GM12874 (cell line): ENCODE measurements at regions not wholly inside any gene's neighbourhood (a gene's known extent, or its start where the extent isn't known, plus 50 kb on each side); places are given as distances from the start of the nearest gene placed in this dataset.

Experiments used
- TF ChIP-seq, protein P1 (sequence below): IDR thresholded peaks from 2 replicates; pipeline ENCODE4 v1.5.1; 2011; ENCODE audit warnings: low read depth, mild to moderate bottlenecking, control low read depth, low read length, moderate library complexity; ENCODE audit not compliant: insufficient read depth

DNA sequence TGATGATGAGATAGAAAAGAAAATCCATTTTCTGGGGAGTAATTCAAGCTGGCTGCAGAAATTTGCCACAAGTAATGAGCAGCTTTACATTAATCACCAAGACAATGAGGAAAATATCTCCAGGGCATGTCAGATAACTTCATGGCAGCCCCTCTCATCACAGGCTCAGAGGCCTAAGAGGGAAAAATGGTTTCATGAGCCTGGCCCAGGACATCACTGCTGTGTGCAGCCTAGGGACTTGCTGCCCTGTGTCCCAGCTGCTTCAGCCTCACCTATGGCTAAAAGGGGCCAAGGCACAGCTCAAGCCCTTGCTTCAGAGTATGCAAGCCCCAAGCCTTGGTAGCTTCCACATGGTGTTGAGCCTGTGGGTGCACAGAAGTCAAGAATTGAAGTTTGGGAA is 161.7 kb downstream of the OPA1 start:
- TF ChIP-seq, protein P1, sequence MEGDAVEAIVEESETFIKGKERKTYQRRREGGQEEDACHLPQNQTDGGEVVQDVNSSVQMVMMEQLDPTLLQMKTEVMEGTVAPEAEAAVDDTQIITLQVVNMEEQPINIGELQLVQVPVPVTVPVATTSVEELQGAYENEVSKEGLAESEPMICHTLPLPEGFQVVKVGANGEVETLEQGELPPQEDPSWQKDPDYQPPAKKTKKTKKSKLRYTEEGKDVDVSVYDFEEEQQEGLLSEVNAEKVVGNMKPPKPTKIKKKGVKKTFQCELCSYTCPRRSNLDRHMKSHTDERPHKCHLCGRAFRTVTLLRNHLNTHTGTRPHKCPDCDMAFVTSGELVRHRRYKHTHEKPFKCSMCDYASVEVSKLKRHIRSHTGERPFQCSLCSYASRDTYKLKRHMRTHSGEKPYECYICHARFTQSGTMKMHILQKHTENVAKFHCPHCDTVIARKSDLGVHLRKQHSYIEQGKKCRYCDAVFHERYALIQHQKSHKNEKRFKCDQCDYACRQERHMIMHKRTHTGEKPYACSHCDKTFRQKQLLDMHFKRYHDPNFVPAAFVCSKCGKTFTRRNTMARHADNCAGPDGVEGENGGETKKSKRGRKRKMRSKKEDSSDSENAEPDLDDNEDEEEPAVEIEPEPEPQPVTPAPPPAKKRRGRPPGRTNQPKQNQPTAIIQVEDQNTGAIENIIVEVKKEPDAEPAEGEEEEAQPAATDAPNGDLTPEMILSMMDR: no peak

DNA sequence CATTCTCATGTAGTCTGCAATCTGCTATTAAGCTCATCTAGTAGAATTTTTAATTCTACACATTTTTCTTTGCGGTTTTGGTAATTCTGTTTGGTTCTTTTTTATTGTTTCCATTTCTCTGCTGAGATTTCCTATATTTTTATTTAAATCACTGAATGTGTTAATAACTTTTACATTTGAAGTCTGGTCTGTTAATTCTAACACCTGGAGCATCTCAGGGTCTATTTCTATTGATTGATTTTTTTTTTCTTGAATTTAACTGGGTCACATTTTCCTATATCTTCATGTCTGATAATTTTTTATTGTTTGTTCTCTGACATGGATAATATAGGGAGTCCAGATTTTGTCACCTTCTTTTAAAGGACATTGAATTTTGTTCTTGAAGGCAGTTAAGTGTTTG is 163.5 kb downstream of the OPA1 start:
- TF ChIP-seq, protein P1: no peak

DNA sequence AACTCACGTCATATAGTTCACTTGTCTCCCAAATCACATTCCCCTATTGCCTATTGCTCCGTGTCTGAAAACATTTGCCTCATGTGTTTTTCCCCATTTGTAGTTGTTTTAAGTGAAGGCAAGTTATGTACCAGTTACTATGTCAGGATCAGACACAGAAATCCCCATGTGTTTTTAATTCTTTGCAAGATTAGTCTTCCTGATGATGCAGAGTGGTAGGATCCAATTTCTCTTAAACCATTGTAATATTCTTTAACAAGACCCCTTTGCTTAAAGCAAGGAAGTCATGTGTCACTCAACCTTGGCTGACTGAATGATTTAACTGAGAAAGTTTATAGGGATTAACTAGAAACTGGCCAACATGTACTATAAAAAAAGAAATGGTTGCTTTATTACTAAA is 164.4 kb downstream of the OPA1 start:
- TF ChIP-seq, protein P1: no peak

- TF ChIP-seq, protein P1: no peak
These were observed 169.0 kb downstream of the OPA1 start for GRCh38 chr3:193761969-193762368.

GRCh38 chr3:193762657-193763056 is 169.6 kb downstream of the OPA1 start:
- TF ChIP-seq, protein P1: no peak

- TF ChIP-seq, protein P1: no peak
These were observed 172.0 kb downstream of the OPA1 start for GRCh38 chr3:193764959-193765358.

DNA sequence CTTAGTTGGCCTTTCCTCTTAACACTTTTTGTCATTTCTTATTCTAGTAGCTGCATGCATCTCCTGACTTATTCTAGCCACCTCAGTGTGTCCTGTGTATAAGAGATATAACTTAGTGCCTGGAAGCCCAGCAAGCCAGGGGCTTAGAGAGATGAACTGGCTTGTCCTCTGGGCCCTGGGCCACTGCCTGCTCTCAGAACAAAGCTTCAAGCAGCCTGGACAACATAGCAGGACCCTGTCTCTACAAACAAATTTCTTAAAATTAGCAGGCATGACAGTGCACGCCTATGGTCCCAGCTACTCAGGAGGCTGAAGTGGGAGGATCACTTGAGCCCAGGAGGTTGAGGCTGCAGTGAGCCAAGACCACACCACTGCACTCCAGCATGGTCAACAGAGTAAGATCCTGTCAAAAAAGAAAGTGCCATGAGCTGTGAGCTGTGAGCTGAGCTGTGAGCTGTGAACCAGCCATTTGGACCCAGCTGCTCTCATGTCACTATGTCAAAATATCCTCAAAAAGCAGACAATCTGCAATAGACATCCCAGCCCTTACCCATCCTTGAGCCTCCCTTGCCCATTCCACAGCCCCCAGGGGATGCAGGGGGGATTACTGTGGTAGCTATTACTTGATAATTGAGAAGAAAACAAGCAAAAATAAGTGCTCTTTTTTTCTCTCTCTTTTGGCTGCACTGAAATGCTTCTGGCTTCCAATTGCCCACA is 174.5 kb downstream of the OPA1 start:
- TF ChIP-seq, protein P1: no peak
